BLaER1 treated with 17β-estradiol and CSF1 and Interleukin-3, amounts not matched to agents 10 nM and 100 nM (cell line): ENCODE measurements at regions not wholly inside any gene's neighbourhood (a gene's known extent, or its start where the extent isn't known, plus 50 kb on each side); places are given as distances from the start of the nearest gene placed in this dataset.
A peak's percentile ranks its signal among the peaks of the same experiment; 100 is the strongest.

ENCODE experiments used
- H3K27ac ChIP-seq, 11 experiments: shearing (Covaris generic); formaldehyde crosslinking; 2 replicates each; pipeline ENCODE4 v1.8.1; 2022
- H3K27me3 ChIP-seq, 11 experiments: shearing (Covaris generic); formaldehyde crosslinking; 2 replicates each; pipeline ENCODE4 v1.8.1; 2022
- H3K36me3 ChIP-seq, 11 experiments: shearing (Covaris generic); formaldehyde crosslinking; 2 replicates each; pipeline ENCODE4 v1.8.1; 2022
- H3K4me1 ChIP-seq, 10 experiments: shearing (Covaris generic); formaldehyde crosslinking; 2 replicates each; pipeline ENCODE4 v1.8.1; 2022
- H3K4me2 ChIP-seq, 11 experiments: shearing (Covaris generic); formaldehyde crosslinking; 2 replicates each; pipeline ENCODE4 v1.8.1; 2022
- H3K4me3 ChIP-seq, 10 experiments: shearing (Covaris generic); formaldehyde crosslinking; 2 replicates each; pipeline ENCODE4 v1.8.1; 2022
- H3K9ac ChIP-seq, 11 experiments: shearing (Covaris generic); formaldehyde crosslinking; 2 replicates each; pipeline ENCODE4 v1.8.1; 2022
- H3K9me3 ChIP-seq, 11 experiments: shearing (Covaris generic); formaldehyde crosslinking; replicated peaks in 1 of 11; 2 replicates each; pipeline ENCODE4 v1.8.1; 2022
- H4K20me1 ChIP-seq, 11 experiments: shearing (Covaris generic); formaldehyde crosslinking; 2 replicates each; pipeline ENCODE4 v1.8.1; 2022
- Cebpa-rat ChIP-seq, 11 experiments: shearing (Covaris generic); IDR thresholded peaks; 2 replicates each; pipeline ENCODE4 v1.8.1; 2022

- no peak overlapping the region for H3K9ac ChIP-seq
- no peak for TF ChIP-seq Cebpa-rat (IDR thresholded peaks at IDR 0.05)
- H4K20me1 ChIP-seq: no peaks in the 10 kb centered on the region
- no peaks in the 10 kb centered on the region for H3K4me1 ChIP-seq
- no peak overlapping the region for H3K4me2 ChIP-seq
- no peaks in the 10 kb centered on the region for H3K27me3 ChIP-seq
- H3K4me3 ChIP-seq: no peak overlapping the region
- H3K9me3 ChIP-seq: peaks cover 0 to 8% (median 0%) of the 10 kb centered on the region in 11 experiments; a peak in 2 of 22 replicates
- H3K27ac ChIP-seq: no peak overlapping the region
- no peaks in the 10 kb centered on the region for H3K36me3 ChIP-seq
These were observed 247.6 kb upstream of the CNKSR2 start for GRCh38 chrX:21126661-21127060.

GRCh38 chrX:21131346-21131745, 242.9 kb upstream of the CNKSR2 start:
- Histone ChIP-seq H3K27ac (no peak overlapping the region), H3K27me3 (no peaks in the 10 kb centered on the region), H3K4me2 (no peak overlapping the region), H3K4me3 (no peak overlapping the region), H3K9ac (no peak overlapping the region), H3K4me1 (no peaks in the 10 kb centered on the region), H4K20me1 (no peaks in the 10 kb centered on the region), H3K9me3 (peaks cover 0 to 13% (median 0%) of the 10 kb centered on the region in 11 experiments; a peak in 2 of 22 replicates), H3K36me3 (no peaks in the 10 kb centered on the region)
- no peak for TF ChIP-seq Cebpa-rat (IDR thresholded peaks at IDR 0.05)

- Histone ChIP-seq H3K4me2 (no peak overlapping the region), H3K4me1 (no peaks in the 10 kb centered on the region), H3K27ac (no peak overlapping the region), H3K9ac (no peak overlapping the region), H3K27me3 (no peaks in the 10 kb centered on the region), H3K4me3 (no peak overlapping the region), H3K36me3 (no peaks in the 10 kb centered on the region), H4K20me1 (no peaks in the 10 kb centered on the region), H3K9me3 (peaks cover 0 to 13% (median 0%) of the 10 kb centered on the region in 11 experiments; a peak in 2 of 22 replicates)
- TF ChIP-seq Cebpa-rat (IDR thresholded peaks at IDR 0.05): no peak
These were observed 242.4 kb upstream of the CNKSR2 start for GRCh38 chrX:21131786-21132185.

- Histone ChIP-seq H3K4me1 (no peaks in the 10 kb centered on the region), H3K4me3 (no peak overlapping the region), H3K27me3 (no peaks in the 10 kb centered on the region), H3K9ac (no peak overlapping the region), H3K27ac (no peak overlapping the region), H4K20me1 (no peaks in the 10 kb centered on the region), H3K4me2 (no peak overlapping the region), H3K36me3 (no peaks in the 10 kb centered on the region), H3K9me3 (peaks cover 0 to 18% (median 0%) of the 10 kb centered on the region in 11 experiments; a peak in 5 of 22 replicates)
- no peak for TF ChIP-seq Cebpa-rat (IDR thresholded peaks at IDR 0.05)
These were observed 241.4 kb upstream of the CNKSR2 start for GRCh38 chrX:21132686-21133393.

- no peaks in the 10 kb centered on the region for H4K20me1 ChIP-seq
These were observed 224.0 kb upstream of the CNKSR2 start for GRCh38 chrX:21150208-21150607.

GRCh38 chrX:21151051-21151450, 223.2 kb upstream of the CNKSR2 start:
- Histone ChIP-seq H3K9me3 (0 out of 22 replicates have a peak, but pooled peaks cover 0 to under 1% (median 0%) of the 10 kb centered on the region in 11 experiments), H4K20me1 (no peaks in the 10 kb centered on the region), H3K27me3 (no peaks in the 10 kb centered on the region), H3K4me2 (no peak overlapping the region), H3K9ac (no peak overlapping the region), H3K4me3 (no peak overlapping the region), H3K27ac (no peak overlapping the region), H3K36me3 (no peaks in the 10 kb centered on the region), H3K4me1 (peaks cover 0 to 6% (median 0%) of the 10 kb centered on the region in 10 experiments; a peak in 5 of 20 replicates)
- no peak for TF ChIP-seq Cebpa-rat (IDR thresholded peaks at IDR 0.05)

More at GRCh38 chrX:21150208-21150607, 224.0 kb upstream of the CNKSR2 start:
- H3K9me3 ChIP-seq: peaks cover under 1 to 7% (median 3%) of the 10 kb centered on the region in 11 experiments; a peak in 17 of 22 replicates
- H3K4me3 ChIP-seq: no peak overlapping the region
- H3K4me2 ChIP-seq: no peak overlapping the region
- peaks cover 0 to 6% (median 0%) of the 10 kb centered on the region in 10 experiments; a peak in 5 of 20 replicates for H3K4me1 ChIP-seq
- no peak overlapping the region for H3K9ac ChIP-seq
- no peak overlapping the region for H3K27ac ChIP-seq
- TF ChIP-seq Cebpa-rat (IDR thresholded peaks at IDR 0.05): no peak
- no peaks in the 10 kb centered on the region for H3K36me3 ChIP-seq
- no peaks in the 10 kb centered on the region for H3K27me3 ChIP-seq

GRCh38 chrX:21153033-21153432, 221.2 kb upstream of the CNKSR2 start:
- peaks cover 0 to 6% (median 0%) of the 10 kb centered on the region in 10 experiments; a peak in 5 of 20 replicates for H3K4me1 ChIP-seq
- no peak overlapping the region for H3K9ac ChIP-seq
- H3K36me3 ChIP-seq: no peaks in the 10 kb centered on the region
- H3K4me3 ChIP-seq: no peak overlapping the region
- no peaks in the 10 kb centered on the region for H4K20me1 ChIP-seq
- H3K4me2 ChIP-seq: peak overlapping the region in 2 of 11 experiments; percentile 20 to 57; a peak in 3 of 22 replicates
- no peaks in the 10 kb centered on the region for H3K27me3 ChIP-seq
- H3K27ac ChIP-seq: no peak overlapping the region
- TF ChIP-seq Cebpa-rat (IDR thresholded peaks at IDR 0.05): no peak
- H3K9me3 ChIP-seq: no peaks in the 10 kb centered on the region

GRCh38 chrX:21153503-21153902, 220.7 kb upstream of the CNKSR2 start:
- H3K27ac ChIP-seq: no peak overlapping the region
- no peak overlapping the region for H3K9ac ChIP-seq
- H3K4me3 ChIP-seq: no peak overlapping the region

GRCh38 chrX:21155916-21156315, 218.3 kb upstream of the CNKSR2 start:
- Histone ChIP-seq H3K27me3 (no peaks in the 10 kb centered on the region), H3K4me1 (peaks cover 0 to 6% (median 0%) of the 10 kb centered on the region in 10 experiments; a peak in 5 of 20 replicates), H3K9me3 (no peaks in the 10 kb centered on the region), H3K9ac (no peak overlapping the region), H4K20me1 (no peaks in the 10 kb centered on the region), H3K36me3 (no peaks in the 10 kb centered on the region), H3K27ac (no peak overlapping the region), H3K4me3 (no peak overlapping the region), H3K4me2 (no peak overlapping the region)
- TF ChIP-seq Cebpa-rat (IDR thresholded peaks at IDR 0.05): no peak

More at GRCh38 chrX:21153503-21153902, 220.7 kb upstream of the CNKSR2 start:
- Histone ChIP-seq H4K20me1 (no peaks in the 10 kb centered on the region), H3K4me2 (peak overlapping the region in 3 of 11 experiments; percentile 20 to 57 (median 30); a peak in 5 of 22 replicates), H3K36me3 (no peaks in the 10 kb centered on the region), H3K4me1 (peaks cover 0 to 6% (median 0%) of the 10 kb centered on the region in 10 experiments; a peak in 5 of 20 replicates), H3K9me3 (no peaks in the 10 kb centered on the region), H3K27me3 (no peaks in the 10 kb centered on the region)
- TF ChIP-seq Cebpa-rat (IDR thresholded peaks at IDR 0.05): no peak
